H9 (cell line): ENCODE measurements at regions not wholly inside any gene's neighbourhood (a gene's known extent, or its start where the extent isn't known, plus 50 kb on each side); places are given as distances from the start of the nearest gene placed in this dataset.

Experiments used
- DNase-seq: peaks from one replicate; pipeline ENCODE4 v3.0.0-alpha.2; 2017
- H2AFZ ChIP-seq: one replicate; pipeline ENCODE4 v1.6.1; 2013; ENCODE audit warnings: mild to moderate bottlenecking, low read length, control low read depth, moderate library complexity
- H2AK5ac ChIP-seq: 2 replicates; pipeline ENCODE4 v1.6.1; 2013; ENCODE audit warnings: low read length, control low read depth, mixed read lengths; ENCODE audit not compliant: insufficient read length
- H2BK120ac ChIP-seq: one replicate; pipeline ENCODE4 v1.6.1; 2013; ENCODE audit warnings: low read depth, mild to moderate bottlenecking, low read length, control low read depth, inconsistent platforms; ENCODE audit not compliant: poor library complexity, severe bottlenecking
- H2BK12ac ChIP-seq: 2 replicates; pipeline ENCODE4 v1.6.1; 2013; ENCODE audit warnings: low read length, control low read depth, mixed read lengths, low read depth; ENCODE audit not compliant: insufficient read length
- H2BK15ac ChIP-seq: 2 replicates; pipeline ENCODE4 v1.6.1; 2013; ENCODE audit warnings: low read depth, low read length, control low read depth
- H2BK20ac ChIP-seq: one replicate; pipeline ENCODE4 v1.6.1; 2013; ENCODE audit warnings: low read depth, mild to moderate bottlenecking, low read length, control low read depth, inconsistent platforms; ENCODE audit not compliant: poor library complexity, severe bottlenecking
- H2BK5ac ChIP-seq: 2 replicates; pipeline ENCODE4 v1.6.1; 2013; ENCODE audit warnings: low read length, control low read depth, mixed read lengths; ENCODE audit not compliant: insufficient read length
- H3K14ac ChIP-seq: 2 replicates; pipeline ENCODE4 v1.6.1; 2013; ENCODE audit warnings: low read length, control low read depth; ENCODE audit not compliant: insufficient read depth
- H3K18ac ChIP-seq: 2 replicates; pipeline ENCODE4 v1.6.1; 2013; ENCODE audit warnings: low read depth, mild to moderate bottlenecking, mixed read lengths, low read length, control low read depth; ENCODE audit not compliant: insufficient read length
- H3K23ac ChIP-seq: 2 replicates; pipeline ENCODE4 v1.6.1; 2013; ENCODE audit warnings: low read length, control low read depth, mixed read lengths, low read depth; ENCODE audit not compliant: insufficient read length
- H3K23me2 ChIP-seq: 2 replicates; pipeline ENCODE4 v1.6.1; 2013; ENCODE audit warnings: low read depth, mild to moderate bottlenecking, mixed read lengths, low read length, control low read depth; ENCODE audit not compliant: insufficient read length, poor library complexity, severe bottlenecking
- H3K27ac ChIP-seq: 2 replicates; pipeline ENCODE4 v1.5.1; 2013; ENCODE audit warnings: low read length, control low read depth, mixed read lengths, low read depth; ENCODE audit not compliant: insufficient read length
- H3K27me3 ChIP-seq: 2 replicates; pipeline ENCODE4 v1.6.1; 2013; ENCODE audit warnings: low read length, control low read depth, inconsistent platforms; ENCODE audit not compliant: insufficient read depth
- H3K4ac ChIP-seq: 2 replicates; pipeline ENCODE4 v1.6.1; 2013; ENCODE audit warnings: low read depth, mild to moderate bottlenecking, control low read depth, inconsistent platforms, low read length, moderate library complexity
- H3K4me1 ChIP-seq: 2 replicates; pipeline ENCODE4 v1.6.1; 2013; ENCODE audit warnings: low read length, control low read depth, inconsistent platforms; ENCODE audit not compliant: insufficient read depth
- H3K4me2 ChIP-seq: 2 replicates; pipeline ENCODE4 v1.6.1; 2013; ENCODE audit warnings: low read length, control low read depth, mixed read lengths; ENCODE audit not compliant: insufficient read length, insufficient read depth
- H3K56ac ChIP-seq: 2 replicates; pipeline ENCODE4 v1.6.1; 2013; ENCODE audit warnings: low read depth, mild to moderate bottlenecking, mixed read lengths, low read length, control low read depth; ENCODE audit not compliant: insufficient read length
- H3K79me1 ChIP-seq: 2 replicates; pipeline ENCODE4 v1.6.1; 2013; ENCODE audit warnings: low read depth, mild to moderate bottlenecking, moderate library complexity, low read length, control low read depth, inconsistent platforms; ENCODE audit not compliant: insufficient read depth, poor library complexity, severe bottlenecking
- H3K79me2 ChIP-seq: 2 replicates; pipeline ENCODE4 v1.6.1; 2013; ENCODE audit warnings: low read length, control low read depth, inconsistent platforms; ENCODE audit not compliant: insufficient read depth
- H3K9ac ChIP-seq: 2 replicates; pipeline ENCODE4 v1.6.1; 2013; ENCODE audit warnings: low read length, control low read depth, mixed read lengths; ENCODE audit not compliant: insufficient read length; ENCODE audit errors: extremely low read depth
- H3K9me3 ChIP-seq: one replicate; pipeline ENCODE4 v1.6.1; 2013; ENCODE audit warnings: low read depth, low read length, inconsistent platforms; ENCODE audit not compliant: control insufficient read depth
- H3T11ph ChIP-seq: one replicate; pipeline ENCODE4 v1.6.1; 2013; ENCODE audit warnings: mild to moderate bottlenecking, low read length, control low read depth, inconsistent platforms
- H4K20me1 ChIP-seq: one replicate; pipeline ENCODE4 v1.6.1; 2013; ENCODE audit not compliant: control insufficient read depth, insufficient read length, insufficient read depth
- H4K5ac ChIP-seq: 2 replicates; pipeline ENCODE4 v1.6.1; 2013; ENCODE audit warnings: low read depth, mild to moderate bottlenecking, mixed read lengths, low read length, control low read depth; ENCODE audit not compliant: insufficient read length
- H4K8ac ChIP-seq: replicated peaks from 2 replicates; pipeline ENCODE4 v1.6.1; 2013; ENCODE audit warnings: low read length, control low read depth, mixed read lengths, low read depth; ENCODE audit not compliant: insufficient read length
- H4K91ac ChIP-seq: 2 replicates; pipeline ENCODE4 v1.6.1; 2013; ENCODE audit warnings: low read depth, mild to moderate bottlenecking, moderate library complexity, mixed read lengths, low read length, control low read depth; ENCODE audit not compliant: insufficient read length
- H3K27ac Mint-ChIP-seq, 3 experiments: 2 replicates in 2 of 3; 3 replicates in 1 of 3; pipeline ENCODE4 v1.8.0; 2020 to 2021; ENCODE audit warnings: mixed read lengths in 3 of 3, mild to moderate bottlenecking in 1 of 3, moderate library complexity in 1 of 3
- H3K27me3 Mint-ChIP-seq: 2 replicates; pipeline ENCODE4 v1.8.0; 2021; ENCODE audit warnings: low read depth, mild to moderate bottlenecking, moderate library complexity, mixed read lengths
- H3K36me3 Mint-ChIP-seq, 3 experiments: 2 replicates in 2 of 3; 3 replicates in 1 of 3; pipeline ENCODE4 v1.8.0; 2020 to 2021; ENCODE audit warnings: low read depth in 3 of 3, mixed read lengths in 3 of 3; ENCODE audit not compliant: insufficient read depth in 1 of 3
- H3K4me1 Mint-ChIP-seq, 2 experiments: 2 replicates each; pipeline ENCODE4 v1.8.0; 2020; ENCODE audit warnings: mixed read lengths in 2 of 2
- H3K4me3 Mint-ChIP-seq, 2 experiments: 2 replicates in 1 of 2; 3 replicates in 1 of 2; pipeline ENCODE4 v1.8.0; 2020 to 2021; ENCODE audit warnings: mild to moderate bottlenecking in 2 of 2, mixed read lengths in 2 of 2, moderate library complexity in 1 of 2
- H3K9me3 Mint-ChIP-seq, 2 experiments: 2 replicates in 1 of 2; 3 replicates in 1 of 2; pipeline ENCODE4 v1.8.0; 2020; ENCODE audit warnings: mild to moderate bottlenecking in 2 of 2, mixed read lengths in 2 of 2, moderate library complexity in 1 of 2
- CTCF ChIP-seq: fragments of 200-600 bp; sonication (generic); conservative IDR thresholded peaks from 3 replicates; pipeline ENCODE4 v1.8.0; 2021; ENCODE audit warnings: antibody characterized with exemption, mild to moderate bottlenecking
- WGBS: extraction: QIAGEN DNeasy Blood & Tissue Kit; methylation state at CpG from one replicate; pipeline ENCODE4 v1.1.7; 2013; ENCODE audit warnings: missing lambda C conversion rate, low lambda C conversion rate, mixed read lengths; ENCODE audit not compliant: insufficient read length; ENCODE audit errors: extremely low coverage; 5-methylcytosine and 5-hydroxymethylcytosine counted together

GRCh38 chr3:170740726-170741591 is 129.0 kb downstream of the RPL22L1 start:
- no CpG with 5 or more reads among the region's 10 CpGs for WGBS
- Histone ChIP-seq H4K8ac (no peak overlapping the region), H2AFZ (no peak overlapping the region), H3K9me3 (no peaks in the 10 kb centered on the region), H4K5ac (no peak overlapping the region), H3K4me1 (no peaks in the 10 kb centered on the region), H2BK15ac (no peak overlapping the region), H3K23ac (no peak overlapping the region), H2AK5ac (no peak overlapping the region), H2BK120ac (no peak overlapping the region), H4K20me1 (no peaks in the 10 kb centered on the region), H3K79me2 (no peaks in the 10 kb centered on the region), H3K27me3 (no peaks in the 10 kb centered on the region; the same call in 1 of the 2 replicates), H3K18ac (no peak overlapping the region), H2BK5ac (no peak overlapping the region), H4K91ac (no peak overlapping the region), H3T11ph (no peak overlapping the region), H3K4ac (no peak overlapping the region), H3K14ac (no peak overlapping the region), H3K27ac (no peak overlapping the region), H3K79me1 (no peaks in the 10 kb centered on the region), H3K4me2 (no peak overlapping the region), H3K23me2 (no peaks in the 10 kb centered on the region), H2BK20ac (no peak overlapping the region), H3K9ac (no peak overlapping the region), H2BK12ac (no peak overlapping the region), H3K56ac (no peak overlapping the region)
- peaks cover 2 to 3% of the 10 kb centered on the region in 2 experiments; a peak in 1 of 4 replicates for H3K4me1 Mint-ChIP-seq
- DNase-seq: no peak
- H3K9me3 Mint-ChIP-seq: peaks cover 8 to 10% of the 10 kb centered on the region in 2 experiments
- no peak overlapping the region; a peak in 1 of 7 replicates for H3K27ac Mint-ChIP-seq
- no peaks in the 10 kb centered on the region; the same call in 1 of the 2 replicates for H3K27me3 Mint-ChIP-seq
- H3K4me3 Mint-ChIP-seq: no peak overlapping the region
- no peak for TF ChIP-seq CTCF
- H3K36me3 Mint-ChIP-seq: peaks cover 0 to 7% (median 6%) of the 10 kb centered on the region in 3 experiments; a peak in 2 of 7 replicates
